22Rv1 (cell line): ENCODE measurements at regions not wholly inside any gene's neighbourhood (a gene's known extent, or its start where the extent isn't known, plus 50 kb on each side); places are given as distances from the start of the nearest gene placed in this dataset.

Experiments used
- ZFX ChIP-seq: fragments of 450-650 bp; IDR thresholded peaks from 2 replicates; pipeline ENCODE4 v1.6.1; 2017; ENCODE audit warnings: antibody characterized with exemption, borderline replicate concordance
- TF ChIP-seq, protein P1 (sequence below): fragments of 450-650 bp; IDR thresholded peaks from 2 replicates; pipeline ENCODE4 v1.5.1; 2017; ENCODE audit warnings: mild to moderate bottlenecking

DNA sequence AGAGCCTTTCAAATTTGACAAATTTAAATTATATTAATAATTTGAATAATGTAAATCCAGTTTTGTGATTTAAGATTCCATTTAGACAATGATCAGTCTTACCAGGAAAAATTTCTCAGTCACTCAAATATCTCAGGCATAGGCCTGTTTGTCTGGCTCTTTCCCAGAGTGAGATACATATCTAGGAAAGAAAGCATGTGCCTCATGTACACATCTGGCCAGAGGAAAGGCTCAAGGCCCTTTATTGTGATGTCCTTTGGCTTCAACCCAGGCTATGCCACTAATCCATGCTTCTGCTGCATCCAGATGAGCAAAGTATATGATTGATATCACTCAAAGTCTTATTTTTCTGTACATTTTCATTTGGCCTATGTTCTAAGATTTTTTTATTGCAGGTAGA lies 473.3 kb upstream of the ADGRL3 start:
- TF ChIP-seq, protein P1, sequence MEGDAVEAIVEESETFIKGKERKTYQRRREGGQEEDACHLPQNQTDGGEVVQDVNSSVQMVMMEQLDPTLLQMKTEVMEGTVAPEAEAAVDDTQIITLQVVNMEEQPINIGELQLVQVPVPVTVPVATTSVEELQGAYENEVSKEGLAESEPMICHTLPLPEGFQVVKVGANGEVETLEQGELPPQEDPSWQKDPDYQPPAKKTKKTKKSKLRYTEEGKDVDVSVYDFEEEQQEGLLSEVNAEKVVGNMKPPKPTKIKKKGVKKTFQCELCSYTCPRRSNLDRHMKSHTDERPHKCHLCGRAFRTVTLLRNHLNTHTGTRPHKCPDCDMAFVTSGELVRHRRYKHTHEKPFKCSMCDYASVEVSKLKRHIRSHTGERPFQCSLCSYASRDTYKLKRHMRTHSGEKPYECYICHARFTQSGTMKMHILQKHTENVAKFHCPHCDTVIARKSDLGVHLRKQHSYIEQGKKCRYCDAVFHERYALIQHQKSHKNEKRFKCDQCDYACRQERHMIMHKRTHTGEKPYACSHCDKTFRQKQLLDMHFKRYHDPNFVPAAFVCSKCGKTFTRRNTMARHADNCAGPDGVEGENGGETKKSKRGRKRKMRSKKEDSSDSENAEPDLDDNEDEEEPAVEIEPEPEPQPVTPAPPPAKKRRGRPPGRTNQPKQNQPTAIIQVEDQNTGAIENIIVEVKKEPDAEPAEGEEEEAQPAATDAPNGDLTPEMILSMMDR: no peak
- TF ChIP-seq ZFX: no peak
